ENCODE measurements at regions not wholly inside any gene's neighbourhood (a gene's known extent, or its start where the extent isn't known, plus 50 kb on each side); places are given as distances from the start of the nearest gene placed in this dataset.
"Not testable (repeated sequence)": the region's sequence is repeated elsewhere in the genome, so short reads cannot be mapped to it uniquely, and the experiment has no call there.

GRCh38 chr20:40894237-40894630, 134.4 kb upstream of the TOP1 start:
- no peak overlapping the region for H3K4me3 ChIP-seq (ENCODE audit: insufficient read depth, low read depth, low read length)
- DNase-seq = no peak
- no peaks in the 10 kb centered on the region for H3K36me3 ChIP-seq (replicated peaks; ENCODE audit: control insufficient read depth, insufficient read depth, low read length)
- no peaks in the 10 kb centered on the region for H3K27me3 ChIP-seq (ENCODE audit: control insufficient read depth, insufficient read depth, low read length)

DNA sequence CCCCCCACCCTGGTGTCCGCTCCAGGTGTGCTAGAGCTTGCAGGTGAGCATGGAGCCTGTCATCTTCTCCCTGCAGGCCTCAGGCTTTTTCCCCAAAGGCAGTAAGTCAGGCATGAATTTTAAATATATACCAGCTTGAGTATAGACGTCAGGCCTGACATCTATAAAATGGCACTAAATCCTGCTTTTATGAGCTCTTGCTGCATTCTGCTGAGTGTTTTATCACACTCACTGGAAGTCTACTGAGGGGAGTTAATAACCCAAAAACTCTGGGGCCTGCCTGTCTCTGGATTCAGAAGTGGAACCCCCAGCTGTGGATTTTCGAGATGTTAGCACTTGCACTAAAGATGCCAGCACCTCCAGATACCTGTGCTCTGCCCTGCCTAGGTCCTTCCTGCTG, 133.4 kb upstream of the TOP1 start:
- Histone ChIP-seq H3K4me3 (ENCODE audit: insufficient read depth, low read depth, low read length) (no peak overlapping the region), H3K27me3 (ENCODE audit: control insufficient read depth, insufficient read depth, low read length) (no peaks in the 10 kb centered on the region), H3K36me3 (replicated peaks; ENCODE audit: control insufficient read depth, insufficient read depth, low read length) (no peaks in the 10 kb centered on the region)
- DNase-seq = no peak

GRCh38 chr20:40896814-40897700, 131.6 kb upstream of the TOP1 start:
- DNase-seq = no peak
- Histone ChIP-seq H3K27me3 (ENCODE audit: control insufficient read depth, insufficient read depth, low read length) (no peaks in the 10 kb centered on the region), H3K4me3 (ENCODE audit: insufficient read depth, low read depth, low read length) (no peak overlapping the region), H3K36me3 (replicated peaks; ENCODE audit: control insufficient read depth, insufficient read depth, low read length) (no peaks in the 10 kb centered on the region)

DNA sequence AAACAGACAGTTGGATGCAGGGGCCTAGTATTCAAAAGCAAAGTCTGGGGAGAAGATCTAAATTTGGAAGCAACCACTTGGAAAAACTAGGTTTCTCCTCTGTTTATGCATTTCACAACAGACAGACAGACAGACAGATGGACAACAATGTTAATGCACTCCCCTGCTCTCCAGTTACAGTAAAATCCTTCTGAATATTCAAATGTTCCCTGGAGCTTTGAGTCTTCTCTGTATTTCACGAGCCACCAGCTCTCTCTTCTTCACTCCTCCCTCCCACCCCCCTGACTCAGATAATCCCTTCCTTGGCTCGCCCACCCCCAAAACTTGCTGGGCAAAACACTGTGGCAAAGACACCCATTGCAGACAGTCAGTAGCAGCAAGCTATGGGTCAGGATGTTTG, 129.3 kb upstream of the TOP1 start:
- H3K36me3 ChIP-seq (replicated peaks; ENCODE audit: control insufficient read depth, insufficient read depth, low read length) = no peaks in the 10 kb centered on the region
- H3K27me3 ChIP-seq (ENCODE audit: control insufficient read depth, insufficient read depth, low read length) = no peaks in the 10 kb centered on the region
- H3K4me3 ChIP-seq (ENCODE audit: insufficient read depth, low read depth, low read length) = no peak overlapping the region
- DNase-seq = peak; percentile 39

GRCh38 chr20:40900666-40901215, 127.9 kb upstream of the TOP1 start:
- Histone ChIP-seq H3K27me3 (ENCODE audit: control insufficient read depth, insufficient read depth, low read length) (no peaks in the 10 kb centered on the region), H3K4me3 (ENCODE audit: insufficient read depth, low read depth, low read length) (no peak overlapping the region), H3K36me3 (replicated peaks; ENCODE audit: control insufficient read depth, insufficient read depth, low read length) (no peaks in the 10 kb centered on the region)
- DNase-seq = no peak

DNA sequence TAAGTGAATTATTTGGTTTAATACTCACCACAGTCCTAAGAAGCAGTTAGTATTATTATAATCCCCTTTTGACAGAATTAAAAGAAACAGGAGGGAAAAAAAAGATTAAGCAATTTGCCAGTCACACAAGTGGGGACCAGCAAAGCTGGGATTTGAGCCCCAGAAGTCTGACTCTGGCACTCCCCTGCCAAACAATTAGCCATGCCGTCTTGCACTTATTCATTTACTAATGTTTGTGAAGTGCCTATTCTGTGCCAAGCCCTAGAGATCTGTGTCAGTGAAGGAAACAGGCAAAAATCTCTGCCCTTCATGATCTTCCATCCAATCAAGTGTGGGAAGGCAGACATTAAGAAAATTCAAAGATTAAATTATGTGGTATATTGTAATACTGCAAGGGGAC, 126.0 kb upstream of the TOP1 start:
- DNase-seq = no peak
- H3K27me3 ChIP-seq (ENCODE audit: control insufficient read depth, insufficient read depth, low read length) = no peaks in the 10 kb centered on the region
- H3K4me3 ChIP-seq (ENCODE audit: insufficient read depth, low read depth, low read length) = no peak overlapping the region
- H3K36me3 ChIP-seq (replicated peaks; ENCODE audit: control insufficient read depth, insufficient read depth, low read length) = no peaks in the 10 kb centered on the region

DNA sequence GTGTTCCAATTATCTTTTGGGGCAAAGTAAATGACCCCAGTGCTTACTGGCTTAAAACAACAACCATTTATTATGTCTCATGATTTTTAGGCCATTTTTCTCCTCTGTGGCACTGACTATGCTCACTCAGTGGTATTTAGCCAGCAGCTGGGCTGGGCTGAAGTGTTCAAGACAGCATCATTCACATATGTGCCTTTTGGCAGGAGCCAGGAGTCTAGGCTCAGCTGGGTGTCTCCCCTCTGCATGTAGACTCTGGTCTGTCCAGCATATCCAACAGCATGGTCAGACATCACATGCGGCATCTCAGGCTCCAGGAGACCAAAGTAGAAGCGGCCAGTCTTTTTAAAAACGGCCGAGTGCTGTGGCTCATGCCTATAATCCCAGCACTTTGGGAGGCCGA, 120.3 kb upstream of the TOP1 start:
- DNase-seq = no peak
- Histone ChIP-seq H3K36me3 (replicated peaks; ENCODE audit: control insufficient read depth, insufficient read depth, low read length) (no peaks in the 10 kb centered on the region), H3K27me3 (ENCODE audit: control insufficient read depth, insufficient read depth, low read length) (no peaks in the 10 kb centered on the region), H3K4me3 (ENCODE audit: insufficient read depth, low read depth, low read length) (no peak overlapping the region)

GRCh38 chr20:40909489-40909888, 119.1 kb upstream of the TOP1 start:
- not testable (repeated sequence) for DNase-seq; H3K36me3 ChIP-seq (replicated peaks; ENCODE audit: control insufficient read depth, insufficient read depth, low read length); H3K27me3 ChIP-seq (ENCODE audit: control insufficient read depth, insufficient read depth, low read length); H3K4me3 ChIP-seq (ENCODE audit: insufficient read depth, low read depth, low read length)

- H3K4me3 ChIP-seq (ENCODE audit: insufficient read depth, low read depth, low read length); DNase-seq; H3K36me3 ChIP-seq (replicated peaks; ENCODE audit: control insufficient read depth, insufficient read depth, low read length); H3K27me3 ChIP-seq (ENCODE audit: control insufficient read depth, insufficient read depth, low read length): not testable (repeated sequence)
Measured at GRCh38 chr20:40910436-40910835, 118.2 kb upstream of the TOP1 start.

DNA sequence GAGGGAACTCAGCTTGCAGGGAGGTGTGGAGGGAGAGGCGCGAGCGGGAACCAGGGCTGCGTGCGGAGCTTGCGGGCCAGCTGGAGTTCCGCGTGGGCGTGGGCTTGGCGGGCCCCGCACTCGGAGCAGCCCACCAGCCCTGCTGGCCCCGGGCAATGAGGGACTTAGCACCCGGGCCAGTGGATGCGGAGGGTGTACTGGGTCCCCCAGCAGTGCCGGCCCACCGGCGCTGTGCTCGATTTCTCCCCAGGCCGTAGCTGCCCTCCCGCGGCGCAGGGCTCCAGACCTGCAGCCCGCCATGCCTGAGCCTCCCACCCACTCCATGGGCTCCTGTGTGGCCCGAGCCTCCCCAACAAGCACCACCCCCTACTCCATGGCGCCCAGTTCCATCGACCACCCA, 117.5 kb upstream of the TOP1 start:
- not testable (repeated sequence) for H3K27me3 ChIP-seq (ENCODE audit: control insufficient read depth, insufficient read depth, low read length); H3K4me3 ChIP-seq (ENCODE audit: insufficient read depth, low read depth, low read length); H3K36me3 ChIP-seq (replicated peaks; ENCODE audit: control insufficient read depth, insufficient read depth, low read length); DNase-seq

- no peak for DNase-seq
- Histone ChIP-seq H3K27me3 (ENCODE audit: control insufficient read depth, insufficient read depth, low read length) (no peaks in the 10 kb centered on the region), H3K36me3 (replicated peaks; ENCODE audit: control insufficient read depth, insufficient read depth, low read length) (no peaks in the 10 kb centered on the region), H3K4me3 (ENCODE audit: insufficient read depth, low read depth, low read length) (no peak overlapping the region)
Measured at GRCh38 chr20:40913224-40914185, 115.1 kb upstream of the TOP1 start.

- H3K36me3 ChIP-seq (replicated peaks; ENCODE audit: control insufficient read depth, insufficient read depth, low read length) = no peaks in the 10 kb centered on the region
- H3K27me3 ChIP-seq (ENCODE audit: control insufficient read depth, insufficient read depth, low read length) = no peaks in the 10 kb centered on the region
- DNase-seq = no peak
- H3K4me3 ChIP-seq (ENCODE audit: insufficient read depth, low read depth, low read length) = no peak overlapping the region
Measured at GRCh38 chr20:40915756-40916155, 112.9 kb upstream of the TOP1 start.

- no peak for DNase-seq
- Histone ChIP-seq H3K36me3 (replicated peaks; ENCODE audit: control insufficient read depth, insufficient read depth, low read length) (no peaks in the 10 kb centered on the region), H3K27me3 (ENCODE audit: control insufficient read depth, insufficient read depth, low read length) (no peaks in the 10 kb centered on the region), H3K4me3 (ENCODE audit: insufficient read depth, low read depth, low read length) (no peak overlapping the region)
Measured at GRCh38 chr20:40916276-40916675, 112.3 kb upstream of the TOP1 start.

DNA sequence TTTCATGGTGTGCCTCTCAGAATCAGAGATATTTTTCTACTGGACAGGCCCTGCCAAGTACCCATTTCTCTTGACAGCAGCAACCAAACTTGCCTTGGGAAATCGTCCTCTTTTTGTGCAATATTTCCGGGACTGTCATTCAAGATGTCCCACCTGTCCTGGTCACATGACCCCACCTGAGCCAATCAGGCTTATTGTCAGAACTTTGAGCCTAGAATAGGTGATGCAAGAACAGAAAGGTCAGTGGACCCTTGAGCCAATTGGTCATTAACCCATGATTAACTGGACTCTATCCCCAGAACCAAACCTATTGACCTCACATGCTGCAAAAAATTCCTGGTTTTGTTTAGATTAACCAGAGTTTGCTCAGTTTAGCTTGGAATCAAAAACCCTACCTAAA, 108.3 kb upstream of the TOP1 start:
- H3K36me3 ChIP-seq (replicated peaks; ENCODE audit: control insufficient read depth, insufficient read depth, low read length) = no peaks in the 10 kb centered on the region
- H3K4me3 ChIP-seq (ENCODE audit: insufficient read depth, low read depth, low read length) = no peak overlapping the region
- no peaks in the 10 kb centered on the region for H3K27me3 ChIP-seq (ENCODE audit: control insufficient read depth, insufficient read depth, low read length)
- DNase-seq = no peak

DNA sequence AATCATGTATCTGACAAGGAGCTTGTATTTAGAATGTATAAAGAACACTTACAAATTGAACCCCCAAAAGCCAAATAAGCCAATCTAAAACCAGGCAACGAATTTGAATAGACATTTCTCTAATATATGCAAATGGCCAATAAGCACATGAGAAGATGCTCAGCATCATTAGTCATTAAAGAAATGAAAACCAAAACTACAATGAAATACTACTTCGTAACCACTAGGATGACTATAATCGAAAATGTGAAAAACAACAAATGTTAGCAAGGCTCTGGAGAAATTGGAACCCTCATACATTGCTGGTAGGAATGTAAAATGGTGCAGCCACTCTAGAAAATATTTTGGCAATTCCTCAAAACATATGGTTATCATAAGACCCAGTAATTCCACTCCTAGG, 105.8 kb upstream of the TOP1 start:
- no peaks in the 10 kb centered on the region for H3K36me3 ChIP-seq (replicated peaks; ENCODE audit: control insufficient read depth, insufficient read depth, low read length)
- H3K27me3 ChIP-seq (ENCODE audit: control insufficient read depth, insufficient read depth, low read length) = no peaks in the 10 kb centered on the region
- H3K4me3 ChIP-seq (ENCODE audit: insufficient read depth, low read depth, low read length) = no peak overlapping the region
- DNase-seq = no peak
